ENCODE measurements at regions not wholly inside any gene's neighbourhood (a gene's known extent, or its start where the extent isn't known, plus 50 kb on each side); places are given as distances from the start of the nearest gene placed in this dataset.
A peak's percentile ranks its signal among the peaks of the same experiment; 100 is the strongest.
"Not testable (repeated sequence)": the region's sequence is repeated elsewhere in the genome, so short reads cannot be mapped to it uniquely, and the experiment has no call there.

DNA sequence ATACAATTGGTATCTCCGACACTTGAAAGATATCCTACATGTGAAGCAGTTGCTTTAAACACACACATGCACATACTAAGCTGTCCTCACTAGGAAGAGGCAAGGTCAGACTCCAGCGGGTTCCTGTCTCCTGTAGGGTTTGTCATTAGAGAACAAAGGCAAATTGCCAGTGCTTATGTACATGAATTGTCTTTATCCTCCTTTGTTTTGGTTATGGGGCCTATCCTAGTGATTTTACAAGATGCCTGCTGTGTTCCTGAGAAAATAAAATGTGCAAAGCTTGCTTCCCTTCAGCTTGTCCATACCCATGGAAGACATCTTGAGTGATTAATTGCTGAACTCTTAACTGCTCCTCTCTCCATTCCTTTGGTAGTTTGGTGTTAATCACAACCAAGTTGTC, 86.7 kb upstream of the SLC39A10 start:
- no peak for DNase-seq

DNA sequence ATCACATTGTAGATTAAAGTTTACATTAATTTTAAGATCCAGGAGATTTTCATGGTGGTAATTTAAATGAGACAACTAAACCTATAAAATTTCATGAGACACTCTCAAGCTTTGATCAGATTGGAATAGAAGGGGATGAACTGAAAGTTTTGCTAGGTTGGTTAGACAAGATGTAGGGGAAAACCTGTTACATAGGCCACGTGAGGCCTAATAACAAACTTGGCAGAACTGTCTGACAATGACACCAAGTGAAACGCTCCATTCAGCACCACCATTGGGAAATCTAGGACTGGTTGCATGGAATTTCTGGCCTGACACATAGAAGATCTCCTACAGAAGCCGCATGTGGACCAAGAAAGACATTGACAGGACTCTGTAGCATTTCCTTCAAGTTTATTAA, 87.8 kb upstream of the SLC39A10 start:
- no peak for DNase-seq

- not testable (repeated sequence) for DNase-seq
These were observed 92.3 kb upstream of the SLC39A10 start for GRCh38 chr2:195564625-195565135.

GRCh38 chr2:195563857-195564512, 93.0 kb upstream of the SLC39A10 start:
- no peak for DNase-seq

DNA sequence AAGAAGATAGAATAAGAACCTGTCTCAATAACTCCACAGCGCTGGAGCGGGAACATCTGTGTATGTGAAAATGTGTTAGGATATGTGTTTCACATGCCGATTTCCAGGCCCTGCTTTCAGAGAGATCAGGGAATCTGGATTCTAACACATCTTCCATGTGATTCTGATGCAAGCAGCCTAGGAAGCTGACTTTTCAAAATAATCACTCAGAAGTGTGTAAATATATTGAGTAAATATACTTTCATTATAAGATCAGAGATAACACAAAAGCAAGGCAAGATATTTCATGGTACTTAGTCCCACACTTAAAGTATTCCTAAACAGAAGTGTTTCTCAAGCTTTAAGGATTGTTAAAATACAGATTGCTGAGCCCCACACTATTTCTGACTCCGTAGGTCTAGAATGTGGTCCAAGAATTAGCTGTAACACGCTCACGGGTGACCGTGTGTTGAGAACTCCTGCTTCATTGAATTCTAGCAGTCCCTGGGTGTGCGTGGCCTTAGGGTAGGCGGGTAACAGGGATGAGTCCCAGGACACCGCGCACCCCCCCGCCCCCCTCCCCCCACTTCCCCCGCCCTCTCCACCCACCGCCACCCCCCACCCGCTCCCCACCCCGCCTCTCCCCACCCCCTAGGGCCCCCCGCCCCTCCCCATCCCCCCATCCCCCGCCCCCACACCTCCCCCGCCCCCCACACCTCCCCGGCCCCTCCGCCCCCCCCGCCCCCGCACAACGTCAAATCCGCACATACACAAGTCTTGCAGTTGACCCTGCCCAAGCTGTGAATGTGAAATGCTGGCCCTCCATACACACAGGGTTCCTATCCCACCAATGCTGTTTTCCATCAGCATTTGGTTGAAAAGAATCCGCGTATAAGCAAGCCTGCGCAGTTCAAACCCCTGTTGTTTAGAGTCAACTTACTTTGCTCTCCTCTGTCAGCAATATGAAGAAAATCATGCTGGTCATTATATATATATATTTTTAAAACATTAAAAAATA, 94.2 kb upstream of the SLC39A10 start:
- no peak for DNase-seq

GRCh38 chr2:195561116-195561921, 95.7 kb upstream of the SLC39A10 start:
- peak; percentile 21 for DNase-seq

- DNase-seq, result no peak
These were observed 96.7 kb upstream of the SLC39A10 start for GRCh38 chr2:195560209-195560895.

- peak; percentile 64 for DNase-seq
These were observed 97.6 kb upstream of the SLC39A10 start for GRCh38 chr2:195559431-195559914.

- no peak for DNase-seq
These were observed 101.1 kb upstream of the SLC39A10 start for GRCh38 chr2:195555971-195556370.

GRCh38 chr2:195552581-195552980, 104.4 kb upstream of the SLC39A10 start:
- DNase-seq, result no peak

GRCh38 chr2:195548198-195548940, 108.7 kb upstream of the SLC39A10 start:
- no peak for DNase-seq

DNA sequence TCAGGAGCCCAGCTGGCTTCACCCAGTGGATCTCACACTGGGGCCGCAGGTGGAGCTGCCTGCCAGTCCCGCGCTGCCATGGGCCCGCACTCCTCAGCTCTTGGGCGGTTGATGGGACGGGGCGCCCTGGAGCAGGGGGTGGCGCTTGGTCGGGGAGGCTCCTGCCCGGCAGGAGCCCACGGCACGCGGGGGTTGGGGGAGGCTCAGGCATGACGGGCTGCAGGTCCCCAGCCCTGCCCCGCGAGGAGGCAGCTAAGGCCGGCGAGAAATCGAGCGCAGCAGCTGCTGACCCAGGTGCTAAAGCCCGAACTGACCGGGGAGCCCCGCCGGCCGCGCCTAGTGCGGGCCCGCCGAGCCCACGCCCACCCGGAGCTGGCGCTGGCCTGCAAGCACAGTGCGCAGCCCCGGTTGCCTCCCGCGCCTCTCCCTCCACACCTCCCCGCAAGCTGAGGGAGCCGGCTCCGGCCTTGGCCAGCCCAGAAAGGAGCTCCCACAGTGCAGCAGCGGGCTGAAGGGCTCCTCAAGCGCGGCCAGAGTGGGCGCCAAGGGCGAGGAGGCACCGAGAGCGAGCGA, 109.7 kb upstream of the SLC39A10 start:
- DNase-seq, result not testable (repeated sequence)

GRCh38 chr2:195545811-195546210, 111.2 kb upstream of the SLC39A10 start:
- DNase-seq, result no peak

DNA sequence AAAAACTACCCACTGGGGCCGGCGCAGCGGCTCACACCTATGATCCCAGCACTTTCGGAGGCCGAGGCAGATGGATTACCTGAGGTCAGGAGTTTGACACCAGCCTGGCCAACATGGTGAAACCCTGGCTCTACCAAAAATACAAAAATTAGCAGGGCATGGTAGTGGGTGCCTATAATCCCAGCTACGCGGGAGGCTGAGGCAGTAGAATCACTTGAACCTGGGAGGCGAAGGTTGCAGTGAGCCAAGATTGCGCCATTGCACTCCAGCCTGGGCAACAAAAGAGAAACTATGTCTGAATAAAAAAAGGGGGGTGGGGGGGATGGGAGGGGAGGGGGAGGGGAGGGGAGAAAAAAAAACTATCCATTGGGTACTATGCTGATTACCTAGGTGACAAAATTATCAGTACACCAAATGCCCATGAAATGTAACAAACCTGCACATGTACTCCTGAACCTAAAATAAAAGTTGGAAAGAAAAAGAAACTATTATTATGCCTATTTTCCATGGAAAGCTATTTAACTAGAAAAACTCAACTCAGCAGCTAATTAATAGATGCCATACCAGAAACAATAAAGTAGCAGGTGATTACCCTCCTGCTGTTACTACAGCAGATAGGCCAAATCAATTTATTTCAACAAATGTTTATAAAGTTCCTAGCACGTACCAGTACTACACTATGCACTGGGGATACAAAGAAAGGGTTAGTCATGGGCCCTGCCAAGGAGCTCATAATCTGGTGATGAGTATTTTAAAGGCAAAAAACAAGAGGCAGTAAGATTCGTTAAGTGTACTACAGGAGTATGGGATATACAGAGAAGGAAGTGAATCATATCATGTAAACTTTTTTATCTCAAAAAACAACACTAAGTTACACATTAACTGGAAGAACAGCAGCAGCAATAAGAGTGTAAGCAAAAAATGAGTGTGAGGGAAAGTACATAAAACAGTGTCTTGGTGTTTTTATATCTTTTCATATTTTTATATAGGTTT, 112.8 kb upstream of the SLC39A10 start:
- DNase-seq, result no peak

DNA sequence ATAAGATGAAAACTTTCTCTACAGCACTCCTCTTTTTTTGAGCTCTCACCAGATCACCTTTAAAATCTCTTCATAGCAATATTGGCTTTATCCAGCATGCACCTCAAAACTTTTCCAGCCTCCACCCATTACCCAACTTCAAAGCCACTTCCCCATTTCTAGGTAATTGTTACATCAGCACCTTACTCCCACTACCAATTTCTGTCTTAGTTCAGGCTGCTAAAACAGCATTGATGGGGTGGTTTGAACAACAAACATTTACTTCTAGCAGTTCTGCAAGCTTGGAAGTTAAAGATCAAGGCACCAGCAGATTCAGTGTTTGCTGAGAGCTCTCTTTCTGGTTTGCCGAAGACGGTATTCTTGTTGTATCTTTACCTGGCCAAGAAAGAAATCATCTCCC, 114.0 kb upstream of the SLC39A10 start:
- DNase-seq, result no peak

- no peak for DNase-seq
These were observed 115.0 kb upstream of the SLC39A10 start for GRCh38 chr2:195542067-195542466.

- DNase-seq, result no peak
These were observed 118.1 kb upstream of the SLC39A10 start for GRCh38 chr2:195538937-195539336.

GRCh38 chr2:195537811-195538210, 119.2 kb upstream of the SLC39A10 start:
- no peak for DNase-seq

GRCh38 chr2:195536906-195537305, 120.1 kb upstream of the SLC39A10 start:
- no peak for DNase-seq
